ENCODE measurements at regions not wholly inside any gene's neighbourhood (a gene's known extent, or its start where the extent isn't known, plus 50 kb on each side); places are given as distances from the start of the nearest gene placed in this dataset.
"Not testable (repeated sequence)": the region's sequence is repeated elsewhere in the genome, so short reads cannot be mapped to it uniquely, and the experiment has no call there.

- TF ChIP-seq ESRRG (CRISPR knock-in tag; IDR thresholded peaks at IDR 0.05) (no peak), ZNF8 (CRISPR knock-in tag; IDR thresholded peaks at IDR 0.05) (no peak), RARB (CRISPR knock-in tag; IDR thresholded peaks at IDR 0.05) (no peak), TOX (CRISPR knock-in tag; IDR thresholded peaks at IDR 0.05; ENCODE audit: borderline replicate concordance) (no peak), OSR1 (CRISPR knock-in tag; IDR thresholded peaks at IDR 0.05) (no peak), ZNF565 (CRISPR knock-in tag; conservative IDR thresholded peaks at IDR 0.05; ENCODE audit: low read depth) (no peak), ZC3H10 (CRISPR knock-in tag; IDR thresholded peaks at IDR 0.05) (no peak), ZFP30 (CRISPR knock-in tag; IDR thresholded peaks at IDR 0.05) (no peak)
These were observed 79.8 kb upstream of the ZNF462 start for GRCh38 chr9:106783121-106783520.

GRCh38 chr9:106784076-106784475, 78.9 kb upstream of the ZNF462 start:
- ATAC-seq: no peak
- TF ChIP-seq ZC3H10 (CRISPR knock-in tag; IDR thresholded peaks at IDR 0.05): no peak
- no peak for TF ChIP-seq CSDC2 (CRISPR knock-in tag; IDR thresholded peaks at IDR 0.05)
- TF ChIP-seq, protein P1, sequence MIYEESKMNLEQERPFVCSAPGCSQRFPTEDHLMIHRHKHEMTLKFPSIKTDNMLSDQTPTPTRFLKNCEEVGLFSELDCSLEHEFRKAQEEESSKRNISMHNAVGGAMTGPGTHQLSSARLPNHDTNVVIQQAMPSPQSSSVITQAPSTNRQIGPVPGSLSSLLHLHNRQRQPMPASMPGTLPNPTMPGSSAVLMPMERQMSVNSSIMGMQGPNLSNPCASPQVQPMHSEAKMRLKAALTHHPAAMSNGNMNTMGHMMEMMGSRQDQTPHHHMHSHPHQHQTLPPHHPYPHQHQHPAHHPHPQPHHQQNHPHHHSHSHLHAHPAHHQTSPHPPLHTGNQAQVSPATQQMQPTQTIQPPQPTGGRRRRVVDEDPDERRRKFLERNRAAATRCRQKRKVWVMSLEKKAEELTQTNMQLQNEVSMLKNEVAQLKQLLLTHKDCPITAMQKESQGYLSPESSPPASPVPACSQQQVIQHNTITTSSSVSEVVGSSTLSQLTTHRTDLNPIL (CRISPR knock-in tag; IDR thresholded peaks at IDR 0.05; ENCODE audit: low read depth): no peak
- TF ChIP-seq TCF4 (CRISPR knock-in tag; IDR thresholded peaks at IDR 0.05; ENCODE audit: borderline replicate concordance): no peak
- TF ChIP-seq GLIS3 (CRISPR knock-in tag; IDR thresholded peaks at IDR 0.05): no peak
- no peak for TF ChIP-seq OSR1 (CRISPR knock-in tag; IDR thresholded peaks at IDR 0.05)
- no peak for TF ChIP-seq TOX (CRISPR knock-in tag; IDR thresholded peaks at IDR 0.05; ENCODE audit: borderline replicate concordance)
- TF ChIP-seq ESRRG (CRISPR knock-in tag; IDR thresholded peaks at IDR 0.05): no peak
- no peak for TF ChIP-seq POU6F1 (CRISPR knock-in tag; IDR thresholded peaks at IDR 0.05; ENCODE audit: borderline replicate concordance, low read depth)
- TF ChIP-seq PATZ1 (CRISPR knock-in tag; IDR thresholded peaks at IDR 0.05; ENCODE audit: borderline replicate concordance): no peak
- no peak for TF ChIP-seq ISL1 (CRISPR knock-in tag; IDR thresholded peaks at IDR 0.05)
- no peak for TF ChIP-seq ZFP3 (CRISPR knock-in tag; IDR thresholded peaks at IDR 0.05)
- no peak for TF ChIP-seq RARB (CRISPR knock-in tag; IDR thresholded peaks at IDR 0.05)
- TF ChIP-seq ZNF70 (CRISPR knock-in tag; IDR thresholded peaks at IDR 0.05): no peak
- TF ChIP-seq ZNF8 (CRISPR knock-in tag; IDR thresholded peaks at IDR 0.05): no peak

More at GRCh38 chr9:106783121-106783520, 79.8 kb upstream of the ZNF462 start:
- no peak for ATAC-seq

GRCh38 chr9:106785200-106785599, 77.8 kb upstream of the ZNF462 start:
- TF ChIP-seq CSDC2 (CRISPR knock-in tag; IDR thresholded peaks at IDR 0.05): no peak
- TF ChIP-seq ZNF8 (CRISPR knock-in tag; IDR thresholded peaks at IDR 0.05): no peak
- TF ChIP-seq GLIS3 (CRISPR knock-in tag; IDR thresholded peaks at IDR 0.05): no peak
- no peak for TF ChIP-seq TCF4 (CRISPR knock-in tag; IDR thresholded peaks at IDR 0.05; ENCODE audit: borderline replicate concordance)

DNA sequence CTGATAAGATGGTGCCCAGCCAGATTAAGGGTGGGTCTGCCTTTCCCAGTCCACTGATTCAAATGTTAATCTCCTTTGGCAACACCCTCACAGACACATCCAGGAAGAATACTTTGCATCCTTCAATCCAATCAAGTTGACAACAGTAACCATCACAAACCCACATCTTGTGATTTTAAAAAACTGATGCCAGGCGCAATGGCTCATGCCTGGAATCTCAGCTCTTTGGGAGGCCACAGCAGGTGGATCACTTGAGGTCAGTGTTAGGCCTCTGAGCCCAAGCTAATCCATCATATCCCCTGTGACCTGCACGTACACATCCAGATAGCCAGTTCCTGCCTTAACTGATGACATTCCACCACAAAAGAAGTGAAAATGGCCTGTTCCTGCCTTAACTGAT, 74.9 kb upstream of the ZNF462 start:
- ATAC-seq: not testable (repeated sequence)

More at GRCh38 chr9:106785200-106785599, 77.8 kb upstream of the ZNF462 start:
- ATAC-seq: no peak

DNA sequence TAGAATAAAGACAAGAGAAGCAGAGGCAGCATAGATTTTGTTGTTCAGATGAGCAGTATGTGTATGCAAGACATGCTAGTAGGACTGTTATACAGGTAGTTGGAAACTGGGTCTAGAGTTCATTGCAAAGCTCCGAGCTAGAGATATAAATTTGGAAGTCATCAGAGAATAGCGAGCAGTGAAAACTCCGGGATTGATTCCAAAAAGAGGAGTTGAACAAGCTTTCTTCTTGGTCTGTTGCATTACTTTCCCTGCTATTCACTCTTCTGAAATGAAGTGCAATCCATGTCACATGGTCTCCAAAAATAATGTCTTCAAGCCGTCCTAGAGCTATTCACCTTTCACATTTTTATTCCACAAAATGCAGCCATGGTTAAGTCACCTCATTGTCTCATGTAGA, 67.9 kb upstream of the ZNF462 start:
- ATAC-seq: no peak
- TF ChIP-seq ZC3H10 (CRISPR knock-in tag; IDR thresholded peaks at IDR 0.05): no peak

GRCh38 chr9:106796771-106797170, 66.2 kb upstream of the ZNF462 start:
- no peak for ATAC-seq
- TF ChIP-seq ZNF565 (CRISPR knock-in tag; conservative IDR thresholded peaks at IDR 0.05; ENCODE audit: low read depth) (no peak), GLIS3 (CRISPR knock-in tag; IDR thresholded peaks at IDR 0.05) (no peak), TSHZ2 (CRISPR knock-in tag; IDR thresholded peaks at IDR 0.05) (no peak), CSDC2 (CRISPR knock-in tag; IDR thresholded peaks at IDR 0.05) (no peak), ZNF8 (CRISPR knock-in tag; IDR thresholded peaks at IDR 0.05) (no peak), ZC3H10 (CRISPR knock-in tag; IDR thresholded peaks at IDR 0.05) (no peak), RARB (CRISPR knock-in tag; IDR thresholded peaks at IDR 0.05) (no peak), ZFP3 (CRISPR knock-in tag; IDR thresholded peaks at IDR 0.05) (no peak), ZNF70 (CRISPR knock-in tag; IDR thresholded peaks at IDR 0.05) (no peak), ARNTL (CRISPR knock-in tag; IDR thresholded peaks at IDR 0.05; ENCODE audit: borderline replicate concordance, low read depth) (no peak)
